Erythroblast (primary cell): ENCODE measurements at regions not wholly inside any gene's neighbourhood (a gene's known extent, or its start where the extent isn't known, plus 50 kb on each side); places are given as distances from the start of the nearest gene placed in this dataset.

Source experiments
- GATA1 ChIP-seq: IDR thresholded peaks from 2 replicates; pipeline ENCODE4 v1.6.1; 2011; ENCODE audit warnings: low read depth, mild to moderate bottlenecking, control low read depth, low read length, moderate library complexity
- POLR2A ChIP-seq: IDR thresholded peaks from 2 replicates; pipeline ENCODE4 v1.6.1; 2011; ENCODE audit warnings: mild to moderate bottlenecking, low read length

DNA sequence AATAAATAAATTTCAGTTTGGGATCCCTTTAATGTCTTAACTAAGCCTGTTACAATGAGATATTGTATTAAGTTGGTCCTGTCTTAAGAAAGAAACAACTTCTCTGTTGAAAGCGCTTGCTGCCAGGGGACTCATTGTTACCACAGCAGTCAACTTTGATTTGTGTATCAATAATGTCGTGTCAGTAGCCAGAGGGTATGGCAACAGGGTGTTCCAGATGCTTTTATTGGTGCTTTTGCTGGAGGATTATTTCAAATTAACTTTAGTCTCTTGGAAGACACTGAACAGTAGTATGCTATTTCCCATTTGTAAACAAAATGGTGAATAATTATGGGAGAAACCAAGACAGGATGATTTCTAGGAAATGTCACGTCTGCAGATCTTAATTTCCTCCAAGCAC lies 91.9 kb upstream of the TSHZ2 start:
- TF ChIP-seq POLR2A, result no peak
- no peak for TF ChIP-seq GATA1
